GM12891 (cell line): ENCODE measurements at regions not wholly inside any gene's neighbourhood (a gene's known extent, or its start where the extent isn't known, plus 50 kb on each side); places are given as distances from the start of the nearest gene placed in this dataset.

Source experiments
- POLR2A ChIP-seq: IDR thresholded peaks from 2 replicates; pipeline ENCODE4 v1.6.1; 2011; ENCODE audit warnings: low read depth, low read length, control low read depth
- POLR2AphosphoS5 ChIP-seq: IDR thresholded peaks from 2 replicates; pipeline ENCODE4 v1.6.1; 2011; ENCODE audit warnings: low read depth, low read length, control low read depth
- SPI1 ChIP-seq: IDR thresholded peaks from 2 replicates; pipeline ENCODE4 v1.6.1; 2011; ENCODE audit warnings: low read depth, low read length, control low read depth
- TAF1 ChIP-seq: IDR thresholded peaks from 2 replicates; pipeline ENCODE4 v1.6.1; 2011; ENCODE audit warnings: low read depth, low read length, control low read depth

DNA sequence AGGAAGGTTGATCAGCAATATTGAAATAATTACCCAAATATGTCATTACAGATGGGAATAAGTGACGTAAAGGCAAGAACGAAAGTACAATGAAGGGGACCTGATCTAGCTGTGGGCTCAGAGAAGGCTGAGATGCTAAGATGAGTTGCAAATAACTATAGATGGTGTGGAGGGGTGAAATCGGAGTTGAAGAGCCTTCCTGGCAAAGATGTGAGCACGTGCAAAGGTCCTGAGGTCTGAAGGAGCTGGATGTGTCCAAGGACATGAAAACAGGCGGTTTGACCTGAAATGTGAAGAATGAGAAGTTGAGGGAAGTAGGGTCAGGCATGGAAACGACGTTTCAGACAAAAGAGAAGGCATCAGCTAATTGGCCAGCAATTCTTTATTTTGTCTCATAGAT is 61.6 kb upstream of the SLC45A1 start:
- TF ChIP-seq POLR2AphosphoS5: no peak
- TF ChIP-seq POLR2A: no peak
- no peak for TF ChIP-seq TAF1
- no peak for TF ChIP-seq SPI1
